ENCODE measurements at regions not wholly inside any gene's neighbourhood (a gene's known extent, or its start where the extent isn't known, plus 50 kb on each side); places are given as distances from the start of the nearest gene placed in this dataset.
A peak's percentile ranks its signal among the peaks of the same experiment; 100 is the strongest.

DNA sequence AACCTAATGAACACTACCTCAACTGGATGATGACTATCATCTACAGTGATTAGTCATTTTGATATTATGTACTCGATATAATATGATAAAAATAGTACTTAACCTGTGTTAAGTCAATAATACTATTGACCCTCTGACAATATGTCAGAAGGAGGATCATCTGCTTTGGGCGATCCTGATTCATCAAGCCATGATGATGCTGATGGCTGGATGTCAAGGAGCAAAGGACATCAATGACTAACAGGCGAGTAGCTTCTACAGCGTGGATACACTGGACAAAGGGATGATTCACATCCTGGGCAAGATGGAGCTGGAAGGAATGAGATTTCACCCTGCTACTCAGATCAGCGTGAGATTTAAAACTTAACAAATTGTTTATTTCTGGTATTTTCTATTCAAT, 94.4 kb upstream of the SKAP2 start:
- no peaks in the 10 kb centered on the region for H3K9me1 ChIP-seq (ENCODE audit: control insufficient read depth, extremely low read depth, insufficient read depth, low read length)
- H2AFZ ChIP-seq (ENCODE audit: control insufficient read depth, low read length): no peak overlapping the region
- H4K20me1 ChIP-seq (ENCODE audit: control insufficient read depth, extremely low read depth, insufficient read depth, low read length): no peaks in the 10 kb centered on the region
- H3K27ac ChIP-seq (ENCODE audit: control insufficient read depth, insufficient read depth, low read length): no peak overlapping the region
- peak overlapping the region; percentile 27 for H3K4me2 ChIP-seq (ENCODE audit: control insufficient read depth, extremely low read depth, insufficient read depth, low read depth, low read length)
- peak; percentile 90 for FAIRE-seq
- no peak overlapping the region for H3K9ac ChIP-seq (ENCODE audit: control insufficient read depth, extremely low read depth, insufficient read depth, low read length)
- dilution Hi-C loops (cut with MboI; ENCODE audit: extremely low pct_ligation_motif_present, low sequenced_read_pairs): no loop called here
- H3K9me3 ChIP-seq (ENCODE audit: control insufficient read depth, low read depth, low read length): no peaks in the 10 kb centered on the region
- H3K27me3 ChIP-seq (ENCODE audit: control insufficient read depth, extremely low read depth, insufficient read depth, low read length): no peaks in the 10 kb centered on the region
- no peak overlapping the region for H3K4me3 ChIP-seq (ENCODE audit: control insufficient read depth in 2 of 3, extremely low read depth in 1 of 3, insufficient read depth in 2 of 3, low read depth in 1 of 3, low read length in 3 of 3)
- no peak for TF ChIP-seq EZH2 (IDR thresholded peaks at IDR 0.05; ENCODE audit: low read length)
- TF ChIP-seq, protein P1, sequence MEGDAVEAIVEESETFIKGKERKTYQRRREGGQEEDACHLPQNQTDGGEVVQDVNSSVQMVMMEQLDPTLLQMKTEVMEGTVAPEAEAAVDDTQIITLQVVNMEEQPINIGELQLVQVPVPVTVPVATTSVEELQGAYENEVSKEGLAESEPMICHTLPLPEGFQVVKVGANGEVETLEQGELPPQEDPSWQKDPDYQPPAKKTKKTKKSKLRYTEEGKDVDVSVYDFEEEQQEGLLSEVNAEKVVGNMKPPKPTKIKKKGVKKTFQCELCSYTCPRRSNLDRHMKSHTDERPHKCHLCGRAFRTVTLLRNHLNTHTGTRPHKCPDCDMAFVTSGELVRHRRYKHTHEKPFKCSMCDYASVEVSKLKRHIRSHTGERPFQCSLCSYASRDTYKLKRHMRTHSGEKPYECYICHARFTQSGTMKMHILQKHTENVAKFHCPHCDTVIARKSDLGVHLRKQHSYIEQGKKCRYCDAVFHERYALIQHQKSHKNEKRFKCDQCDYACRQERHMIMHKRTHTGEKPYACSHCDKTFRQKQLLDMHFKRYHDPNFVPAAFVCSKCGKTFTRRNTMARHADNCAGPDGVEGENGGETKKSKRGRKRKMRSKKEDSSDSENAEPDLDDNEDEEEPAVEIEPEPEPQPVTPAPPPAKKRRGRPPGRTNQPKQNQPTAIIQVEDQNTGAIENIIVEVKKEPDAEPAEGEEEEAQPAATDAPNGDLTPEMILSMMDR (optimal IDR thresholded peaks at IDR 0.05 in 1 of 3, IDR thresholded peaks at IDR 0.05 in 1 of 3, conservative IDR thresholded peaks at IDR 0.05 in 1 of 3; ENCODE audit: extremely low read depth in 1 of 3, insufficient read depth in 2 of 3, low read length in 3 of 3): no peak
- peak; percentile 30 for DNase-seq (ENCODE audit: low read depth, low spot score)
- no peaks in the 10 kb centered on the region for H3K79me2 ChIP-seq (ENCODE audit: control insufficient read depth, insufficient read depth, low read length)
- H3K4me1 ChIP-seq (ENCODE audit: control insufficient read depth, extremely low read depth, insufficient read depth, low read length): peaks cover 17% of the 10 kb centered on the region
- no peaks in the 10 kb centered on the region for H3K36me3 ChIP-seq (ENCODE audit: control insufficient read depth in 2 of 2, extremely low read depth in 1 of 2, insufficient read depth in 2 of 2, low read length in 2 of 2)

DNA sequence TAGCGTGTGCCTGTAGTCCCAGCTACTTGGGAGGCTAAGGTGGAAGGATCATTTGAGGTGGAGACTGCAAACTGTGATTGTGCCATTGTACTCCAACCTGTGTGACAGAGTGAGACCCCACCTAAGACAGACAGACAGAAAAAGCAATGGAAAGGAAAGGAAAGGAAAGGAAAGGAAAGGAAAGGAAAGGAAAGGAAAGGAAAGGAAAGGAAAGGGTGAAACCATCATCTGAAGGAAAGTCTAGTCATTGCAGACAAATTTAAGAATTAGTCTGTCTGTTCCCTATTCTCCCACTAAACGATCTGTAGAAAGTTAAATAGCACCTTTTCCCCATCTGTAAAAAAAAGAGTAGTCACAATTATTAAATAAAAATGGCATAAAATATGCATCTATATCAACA, 91.1 kb upstream of the SKAP2 start:
- Histone ChIP-seq H3K4me1 (ENCODE audit: control insufficient read depth, extremely low read depth, insufficient read depth, low read length) (peaks cover 17% of the 10 kb centered on the region), H3K79me2 (ENCODE audit: control insufficient read depth, insufficient read depth, low read length) (no peaks in the 10 kb centered on the region), H3K9me1 (ENCODE audit: control insufficient read depth, extremely low read depth, insufficient read depth, low read length) (no peaks in the 10 kb centered on the region), H3K9me3 (ENCODE audit: control insufficient read depth, low read depth, low read length) (no peaks in the 10 kb centered on the region), H3K27me3 (ENCODE audit: control insufficient read depth, extremely low read depth, insufficient read depth, low read length) (no peaks in the 10 kb centered on the region), H3K4me3 (ENCODE audit: control insufficient read depth in 2 of 3, extremely low read depth in 1 of 3, insufficient read depth in 2 of 3, low read depth in 1 of 3, low read length in 3 of 3) (no peak overlapping the region), H2AFZ (ENCODE audit: control insufficient read depth, low read length) (no peak overlapping the region), H3K27ac (ENCODE audit: control insufficient read depth, insufficient read depth, low read length) (no peak overlapping the region), H4K20me1 (ENCODE audit: control insufficient read depth, extremely low read depth, insufficient read depth, low read length) (no peaks in the 10 kb centered on the region), H3K36me3 (ENCODE audit: control insufficient read depth in 2 of 2, extremely low read depth in 1 of 2, insufficient read depth in 2 of 2, low read length in 2 of 2) (no peaks in the 10 kb centered on the region), H3K4me2 (ENCODE audit: control insufficient read depth, extremely low read depth, insufficient read depth, low read depth, low read length) (no peak overlapping the region), H3K9ac (ENCODE audit: control insufficient read depth, extremely low read depth, insufficient read depth, low read length) (no peak overlapping the region)
- no peak for FAIRE-seq
- TF ChIP-seq EZH2 (IDR thresholded peaks at IDR 0.05; ENCODE audit: low read length): no peak
- no peak for DNase-seq (ENCODE audit: low read depth, low spot score)
- dilution Hi-C loops (cut with MboI; ENCODE audit: extremely low pct_ligation_motif_present, low sequenced_read_pairs): no loop called here

DNA sequence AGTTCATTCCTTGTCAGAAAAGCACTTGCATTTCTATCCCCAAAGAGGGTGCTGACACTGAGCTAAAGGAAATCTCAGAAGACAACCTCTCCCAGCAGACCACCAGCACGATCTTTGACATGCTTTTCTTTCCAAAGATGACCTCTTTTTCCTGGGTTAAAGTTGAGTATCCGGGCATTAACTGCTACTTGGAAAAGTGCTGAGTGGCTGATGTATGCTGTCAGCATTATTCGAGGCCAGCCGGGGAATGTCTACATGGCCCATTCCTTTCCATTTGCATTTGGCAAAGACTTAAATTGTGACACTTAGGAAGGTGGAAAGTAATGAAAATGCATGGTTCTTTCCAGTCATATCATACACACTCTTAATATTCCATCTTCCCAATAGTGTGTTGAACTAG, 90.6 kb upstream of the SKAP2 start:
- H3K27me3 ChIP-seq (ENCODE audit: control insufficient read depth, extremely low read depth, insufficient read depth, low read length): no peaks in the 10 kb centered on the region
- no peak overlapping the region for H3K4me3 ChIP-seq (ENCODE audit: control insufficient read depth in 2 of 3, extremely low read depth in 1 of 3, insufficient read depth in 2 of 3, low read depth in 1 of 3, low read length in 3 of 3)
- DNase-seq (ENCODE audit: low read depth, low spot score): no peak
- no peak overlapping the region for H3K9ac ChIP-seq (ENCODE audit: control insufficient read depth, extremely low read depth, insufficient read depth, low read length)
- no peaks in the 10 kb centered on the region for H4K20me1 ChIP-seq (ENCODE audit: control insufficient read depth, extremely low read depth, insufficient read depth, low read length)
- no peak overlapping the region for H2AFZ ChIP-seq (ENCODE audit: control insufficient read depth, low read length)
- no peaks in the 10 kb centered on the region for H3K36me3 ChIP-seq (ENCODE audit: control insufficient read depth in 2 of 2, extremely low read depth in 1 of 2, insufficient read depth in 2 of 2, low read length in 2 of 2)
- no peaks in the 10 kb centered on the region for H3K79me2 ChIP-seq (ENCODE audit: control insufficient read depth, insufficient read depth, low read length)
- TF ChIP-seq, protein P1 (optimal IDR thresholded peaks at IDR 0.05 in 1 of 3, IDR thresholded peaks at IDR 0.05 in 1 of 3, conservative IDR thresholded peaks at IDR 0.05 in 1 of 3; ENCODE audit: extremely low read depth in 1 of 3, insufficient read depth in 2 of 3, low read length in 3 of 3): no peak
- no peak for TF ChIP-seq EZH2 (IDR thresholded peaks at IDR 0.05; ENCODE audit: low read length)
- peaks cover 17% of the 10 kb centered on the region for H3K4me1 ChIP-seq (ENCODE audit: control insufficient read depth, extremely low read depth, insufficient read depth, low read length)
- no peak overlapping the region for H3K27ac ChIP-seq (ENCODE audit: control insufficient read depth, insufficient read depth, low read length)
- no peaks in the 10 kb centered on the region for H3K9me1 ChIP-seq (ENCODE audit: control insufficient read depth, extremely low read depth, insufficient read depth, low read length)
- no peaks in the 10 kb centered on the region for H3K9me3 ChIP-seq (ENCODE audit: control insufficient read depth, low read depth, low read length)
- no peak overlapping the region for H3K4me2 ChIP-seq (ENCODE audit: control insufficient read depth, extremely low read depth, insufficient read depth, low read depth, low read length)
- dilution Hi-C loops (cut with MboI; ENCODE audit: extremely low pct_ligation_motif_present, low sequenced_read_pairs): no loop called here
- FAIRE-seq: no peak
